Hematopoietic multipotent progenitor cell treated with erythropoietin and hydrocortisone succinate and interleukin-3 and kit ligand, for 15 days (in vitro differentiated cells): ENCODE measurements at regions not wholly inside any gene's neighbourhood (a gene's known extent, or its start where the extent isn't known, plus 50 kb on each side); places are given as distances from the start of the nearest gene placed in this dataset.

Source experiments
- DNase-seq: peaks from one replicate; pipeline ENCODE4 v3.0.0-alpha.2; 2015; ENCODE audit warnings: low spot score

- DNase-seq: no peak
These were observed 509.7 kb upstream of the CLINT1 start for GRCh38 chr5:158368686-158369085.

GRCh38 chr5:158364367-158364766 is 505.4 kb upstream of the CLINT1 start:
- no peak for DNase-seq

- DNase-seq: no peak
These were observed 496.0 kb upstream of the CLINT1 start for GRCh38 chr5:158354958-158355357.

DNA sequence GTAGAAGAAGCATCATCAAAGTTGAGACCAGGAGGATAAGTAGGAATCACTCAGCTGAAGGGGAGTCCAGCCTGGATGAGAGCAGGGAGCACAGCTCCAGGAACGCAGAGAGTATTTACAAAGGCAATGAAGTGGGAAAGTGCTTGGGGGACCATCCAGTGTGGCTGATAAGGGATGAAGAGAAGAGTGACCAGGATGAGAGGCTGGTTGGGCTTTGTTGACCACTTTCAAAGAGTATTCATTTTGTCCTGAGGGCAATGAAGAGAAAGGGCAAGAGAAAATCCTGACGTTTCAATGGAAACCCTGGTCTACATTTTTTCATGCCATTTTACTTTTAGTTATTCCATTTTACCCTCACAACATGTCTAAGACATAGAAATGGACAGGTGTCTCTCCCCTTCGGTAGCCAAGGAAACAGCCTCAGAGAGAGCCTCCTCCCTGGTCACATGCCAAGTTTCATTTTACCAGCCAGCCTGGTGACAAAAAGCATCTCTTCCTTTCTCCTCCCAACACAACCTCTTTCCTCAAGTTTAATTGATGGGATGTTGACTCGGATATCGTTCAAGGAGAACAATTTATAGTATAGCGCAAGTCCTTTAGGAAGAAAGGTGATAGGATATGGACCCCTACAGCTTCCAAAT is 492.7 kb upstream of the CLINT1 start:
- DNase-seq: no peak

DNA sequence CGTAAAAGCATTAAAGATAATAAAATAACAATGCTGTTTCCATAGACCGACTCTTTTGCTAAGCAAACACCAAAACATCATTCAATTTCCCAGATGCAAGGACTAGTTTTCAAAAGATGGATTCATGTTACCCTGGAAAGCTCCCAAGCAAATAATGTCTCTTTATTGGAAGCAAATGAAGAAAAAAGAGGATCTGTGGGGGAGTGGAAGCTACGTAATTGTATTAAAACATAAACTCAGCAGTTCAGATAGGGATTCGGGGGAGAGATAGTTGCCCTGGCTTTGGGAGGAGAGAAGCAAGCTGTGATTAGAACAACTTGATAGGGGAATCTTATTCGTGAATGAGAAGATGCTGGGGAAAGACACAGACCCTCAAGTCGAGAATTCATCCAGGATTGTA is 491.0 kb upstream of the CLINT1 start:
- no peak for DNase-seq

DNA sequence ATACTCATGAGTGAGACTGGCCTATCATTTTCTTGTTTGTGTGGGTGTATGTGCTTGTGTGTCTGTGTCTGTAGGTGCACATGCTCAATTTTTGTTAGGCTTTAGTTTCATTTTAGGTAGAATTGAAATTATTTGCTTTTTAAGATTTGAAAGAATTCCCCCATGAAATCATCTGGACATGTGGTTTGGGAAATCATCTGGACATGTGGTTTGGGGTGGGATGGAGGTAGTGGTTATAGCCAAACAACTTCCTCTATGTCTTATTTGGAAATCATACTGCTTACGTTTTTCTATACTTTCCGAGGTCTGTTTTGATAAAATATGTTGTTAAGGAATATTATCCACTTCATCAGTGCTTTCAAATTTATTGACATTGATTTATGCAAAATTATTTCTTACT is 485.4 kb upstream of the CLINT1 start:
- no peak for DNase-seq

- no peak for DNase-seq
These were observed 481.7 kb upstream of the CLINT1 start for GRCh38 chr5:158340608-158341007.

- no peak for DNase-seq
These were observed 467.3 kb upstream of the CLINT1 start for GRCh38 chr5:158326256-158326655.

DNA sequence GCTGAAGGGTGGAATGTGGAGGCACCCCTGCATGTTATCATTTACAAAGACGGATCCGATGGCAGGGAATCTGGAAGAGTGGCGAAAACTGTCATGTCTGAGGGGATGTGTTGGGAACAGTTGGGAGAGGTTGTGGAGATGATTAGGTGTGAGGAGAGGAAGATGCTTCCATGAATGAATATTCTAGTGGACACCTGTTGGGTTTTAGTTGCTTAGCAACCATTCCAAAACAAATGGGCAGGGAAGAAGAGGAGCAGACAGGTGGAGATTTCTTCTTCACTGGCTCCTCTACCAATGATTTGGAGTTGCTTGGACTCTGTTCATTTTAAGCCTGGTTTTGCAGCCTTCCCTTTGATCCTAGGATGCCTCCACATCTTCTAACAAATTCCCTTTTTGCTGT is 465.3 kb upstream of the CLINT1 start:
- no peak for DNase-seq

DNA sequence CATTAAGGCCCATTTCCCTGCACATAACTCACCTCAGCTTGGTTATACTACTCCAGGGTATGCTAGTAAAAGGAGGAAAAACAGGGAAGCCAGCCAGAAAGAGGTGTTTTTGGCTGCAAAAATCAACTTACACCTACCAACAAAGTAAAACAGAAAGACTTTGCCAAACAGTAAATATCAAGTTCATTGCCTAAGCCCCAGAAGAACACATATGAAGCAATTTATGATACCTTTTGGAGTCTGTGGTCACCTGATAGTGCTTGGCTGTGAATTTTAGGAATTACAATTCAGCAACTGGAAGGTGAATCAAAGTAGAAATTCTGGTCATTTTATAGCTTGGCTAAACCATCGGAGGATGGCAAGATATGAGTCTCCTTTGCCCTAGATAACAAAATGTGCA is 463.7 kb upstream of the CLINT1 start:
- no peak for DNase-seq

GRCh38 chr5:158320934-158321333 is 462.0 kb upstream of the CLINT1 start:
- DNase-seq: no peak

DNA sequence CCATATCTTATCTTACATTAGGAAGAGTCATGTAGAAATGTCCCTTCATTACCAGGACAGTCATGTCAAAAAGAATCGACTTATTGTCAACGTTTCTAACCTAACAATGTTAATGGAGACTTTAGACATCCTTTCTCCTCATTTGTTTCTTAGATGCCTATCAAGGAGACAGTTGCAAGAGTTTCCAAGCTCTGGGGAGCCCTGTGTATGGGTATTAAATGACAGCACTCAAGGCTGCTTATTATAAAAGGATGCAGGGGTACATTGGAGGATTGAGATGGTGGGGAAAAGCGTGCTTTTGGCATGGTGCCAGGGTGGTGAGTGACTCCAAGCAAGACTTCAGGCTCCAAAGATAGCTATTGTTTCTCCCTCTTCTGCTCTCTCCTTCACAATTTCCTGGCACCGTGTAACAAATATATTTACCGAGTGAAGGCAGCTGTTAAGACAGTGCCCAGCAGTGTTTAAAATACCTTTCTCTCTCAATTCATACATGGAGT is 461.3 kb upstream of the CLINT1 start:
- DNase-seq: no peak

DNA sequence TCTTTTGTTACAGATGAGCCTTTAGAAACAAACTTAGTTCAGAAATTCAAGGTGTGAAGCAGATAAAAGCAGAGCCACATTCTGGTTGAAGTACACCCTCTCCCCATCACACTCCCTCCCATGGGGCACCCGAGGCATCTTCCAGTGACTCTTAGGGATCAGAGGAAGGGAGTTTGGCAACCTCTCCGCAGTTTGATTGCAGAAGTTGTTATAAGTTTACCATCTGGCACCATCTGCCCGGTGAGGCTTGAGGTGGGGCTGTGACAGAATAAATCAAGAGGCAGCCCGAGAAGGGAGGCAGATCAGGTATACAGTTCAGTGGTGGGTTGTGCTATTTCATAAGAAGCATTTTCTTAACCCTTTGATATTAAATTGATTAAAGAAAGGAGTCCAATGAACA is 458.6 kb upstream of the CLINT1 start:
- no peak for DNase-seq

DNA sequence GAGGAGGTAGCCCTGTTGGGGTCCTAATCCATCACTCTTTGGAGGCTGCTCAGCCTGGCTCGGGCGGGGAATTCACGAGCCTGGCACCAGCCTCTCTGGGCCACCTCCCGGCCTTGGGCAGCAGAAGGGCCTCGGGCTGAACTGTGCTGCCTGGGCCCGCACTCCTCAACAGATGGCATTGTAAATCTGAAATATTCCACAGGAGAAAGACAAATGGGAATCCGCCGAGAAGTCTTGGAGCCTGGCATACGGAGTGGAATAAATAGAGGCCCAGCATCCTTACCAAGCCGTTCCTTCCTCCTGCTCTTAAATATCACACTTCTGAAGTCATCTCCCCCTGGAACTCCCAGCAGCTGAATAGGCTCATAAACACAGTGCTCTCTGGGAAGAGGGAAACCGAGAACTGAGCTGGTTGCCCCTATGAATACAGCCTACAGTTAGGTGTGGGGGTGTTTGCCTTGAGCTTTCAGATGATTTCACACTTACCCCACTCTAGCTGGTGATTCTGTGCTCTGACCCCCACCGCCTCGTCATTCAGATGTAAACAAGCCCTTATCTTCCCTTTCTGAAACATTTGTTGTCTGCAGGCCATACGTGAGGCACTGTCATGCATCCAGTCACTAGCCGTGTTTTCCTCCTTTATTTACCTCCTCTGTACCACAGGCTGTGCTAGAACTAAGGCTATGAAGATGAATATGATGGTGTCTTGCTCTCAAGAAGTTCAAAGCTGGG is 455.0 kb upstream of the CLINT1 start:
- no peak for DNase-seq

- DNase-seq: no peak
These were observed 454.2 kb upstream of the CLINT1 start for GRCh38 chr5:158313027-158313732.

DNA sequence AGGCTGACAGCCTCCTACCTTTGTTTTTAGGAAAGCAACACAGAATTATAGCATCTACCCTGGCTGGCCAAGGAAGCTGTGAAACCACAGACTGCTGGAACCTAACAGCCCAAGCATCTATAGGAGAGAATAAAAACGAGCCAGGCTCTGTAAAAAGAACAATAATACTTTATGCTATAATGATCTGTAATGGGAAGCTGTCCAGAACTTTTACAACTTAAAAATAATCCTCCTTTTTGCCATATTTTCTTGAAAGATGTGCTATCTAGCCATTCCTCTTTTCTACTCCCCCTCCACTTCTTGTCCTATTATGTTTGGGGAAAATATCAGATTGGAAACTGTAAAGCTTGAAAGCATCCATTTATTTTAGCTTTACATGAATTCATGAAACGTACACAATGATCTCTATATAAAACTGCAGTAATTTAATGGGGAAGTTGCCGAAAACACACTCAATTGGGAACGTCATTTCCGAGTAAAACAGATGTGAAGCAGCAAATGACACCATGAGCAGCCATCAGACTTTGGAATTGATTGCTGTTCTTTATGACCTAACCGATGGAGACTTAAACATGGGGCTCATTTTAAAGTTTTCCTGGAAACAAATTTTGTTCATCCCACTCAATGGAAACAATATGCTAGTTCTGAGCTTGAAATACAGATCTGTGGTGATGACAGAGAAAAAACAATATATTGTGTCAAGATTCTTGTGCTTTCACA is 450.3 kb upstream of the CLINT1 start:
- no peak for DNase-seq

GRCh38 chr5:158308429-158309025 is 449.6 kb upstream of the CLINT1 start:
- DNase-seq: no peak

DNA sequence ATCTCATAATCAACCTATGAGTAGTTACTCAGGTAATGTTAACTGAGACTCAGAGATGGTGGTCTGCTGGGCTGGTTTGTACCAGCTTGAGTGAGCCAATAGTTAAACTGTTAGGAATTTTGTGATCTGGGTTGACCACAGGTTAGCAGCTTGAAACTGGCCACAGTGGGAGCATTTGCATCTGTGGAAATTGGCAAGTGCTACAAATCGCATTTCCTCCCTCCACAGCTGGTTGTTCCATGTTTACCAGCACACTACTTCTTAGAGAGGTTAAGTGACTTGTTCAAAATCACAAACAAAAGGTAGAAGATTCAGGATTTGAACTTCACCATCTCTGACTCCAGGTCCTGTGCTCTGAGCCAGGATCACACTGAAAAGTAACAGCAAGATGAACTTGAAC is 446.9 kb upstream of the CLINT1 start:
- DNase-seq: no peak

- no peak for DNase-seq
These were observed 445.7 kb upstream of the CLINT1 start for GRCh38 chr5:158304607-158305006.

DNA sequence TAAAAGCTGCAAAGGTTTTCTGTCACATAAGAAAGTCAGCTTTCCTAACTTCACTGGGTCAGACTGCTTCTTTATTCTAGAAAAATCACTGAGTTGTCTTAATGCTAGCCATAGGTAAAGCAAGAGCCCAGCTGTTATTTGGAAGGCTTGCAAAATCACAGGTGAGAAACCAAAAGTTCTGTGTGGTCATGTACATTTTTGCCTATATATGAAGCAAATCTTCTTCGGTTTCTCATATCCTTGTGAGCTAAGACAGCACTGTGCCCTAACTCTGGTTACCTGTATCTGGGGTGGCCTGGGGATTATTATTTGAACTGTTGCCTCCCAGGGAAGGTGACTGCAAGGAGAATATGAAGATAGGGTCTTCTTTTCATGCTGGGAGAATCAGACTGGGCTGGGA is 444.9 kb upstream of the CLINT1 start:
- DNase-seq: no peak

DNA sequence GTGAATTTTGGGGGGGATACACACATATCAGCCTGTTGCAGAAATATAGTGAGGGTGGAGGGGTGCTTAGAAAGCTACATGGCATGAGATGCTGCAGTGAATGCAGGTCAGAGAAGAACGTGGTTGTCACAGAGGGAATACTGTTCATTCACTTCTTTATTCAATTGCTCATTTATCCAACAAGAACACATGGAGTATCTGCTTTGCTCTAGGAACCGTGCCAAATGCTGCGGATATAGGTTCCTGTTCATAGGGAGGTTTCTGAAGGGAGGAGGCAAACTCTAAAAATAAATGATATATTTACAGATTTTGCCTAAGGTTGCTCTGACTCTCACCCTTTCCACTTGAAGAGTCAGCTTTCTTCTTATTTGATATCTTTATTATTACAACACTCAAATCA is 444.3 kb upstream of the CLINT1 start:
- no peak for DNase-seq

- no peak for DNase-seq
These were observed 443.1 kb upstream of the CLINT1 start for GRCh38 chr5:158302029-158302428.
